Loucy (cell line): ENCODE measurements at regions not wholly inside any gene's neighbourhood (a gene's known extent, or its start where the extent isn't known, plus 50 kb on each side); places are given as distances from the start of the nearest gene placed in this dataset.

Experiments
- H2AFZ ChIP-seq: fragments of 200-600 bp; sonication (generic); 2 replicates; pipeline ENCODE4 v1.6.0; 2016; ENCODE audit warnings: antibody characterized with exemption, mild to moderate bottlenecking, low read length, moderate library complexity
- H3F3A ChIP-seq: fragments of 200-600 bp; 2 replicates; pipeline ENCODE4 v1.6.0; 2016; ENCODE audit warnings: antibody characterized with exemption, low read depth, mild to moderate bottlenecking
- H3K27me3 ChIP-seq: fragments of 200-600 bp; sonication (generic); 2 replicates; pipeline ENCODE4 v1.6.1; 2014; ENCODE audit warnings: low read length, mild to moderate bottlenecking; ENCODE audit not compliant: insufficient read depth, poor library complexity, severe bottlenecking
- H3K36me3 ChIP-seq: fragments of 200-600 bp; sonication (generic); 2 replicates; pipeline ENCODE4 v1.6.1; 2016; ENCODE audit warnings: low read length; ENCODE audit not compliant: insufficient read depth
- H3K4me1 ChIP-seq: fragments of 200-600 bp; sonication (generic); 2 replicates; pipeline ENCODE4 v1.5.1; 2014; ENCODE audit warnings: low read length, mild to moderate bottlenecking; ENCODE audit not compliant: insufficient read depth, poor library complexity, severe bottlenecking
- H3K4me2 ChIP-seq: fragments of 200-600 bp; sonication (generic); 2 replicates; pipeline ENCODE4 v1.6.0; 2014; ENCODE audit warnings: antibody characterized with exemption, low read length, low read depth, mild to moderate bottlenecking; ENCODE audit not compliant: poor library complexity, severe bottlenecking
- H3K4me3 ChIP-seq: fragments of 200-600 bp; sonication (generic); 2 replicates; pipeline ENCODE4 v1.5.1; 2014; ENCODE audit warnings: low read length, mild to moderate bottlenecking, mixed read lengths; ENCODE audit not compliant: poor library complexity, severe bottlenecking
- H3K79me2 ChIP-seq: fragments of 200-600 bp; sonication (generic); 2 replicates; pipeline ENCODE4 v1.6.1; 2014; ENCODE audit warnings: low read length; ENCODE audit not compliant: insufficient read depth
- H3K9ac ChIP-seq: fragments of 200-600 bp; sonication (generic); 2 replicates; pipeline ENCODE4 v1.6.0; 2014; ENCODE audit warnings: mild to moderate bottlenecking, low read depth, low read length, moderate library complexity; ENCODE audit not compliant: poor library complexity, severe bottlenecking
- H3K9me2 ChIP-seq: fragments of 200-600 bp; sonication (generic); replicated peaks from 2 replicates; pipeline ENCODE4 v1.6.1; 2016; ENCODE audit warnings: low read depth, low read length, mixed read lengths
- H3K9me3 ChIP-seq: fragments of 200-600 bp; sonication (generic); 2 replicates; pipeline ENCODE4 v1.6.1; 2014; ENCODE audit warnings: mild to moderate bottlenecking, antibody characterized with exemption, low read length, low read depth; ENCODE audit not compliant: insufficient read depth
- H4K20me1 ChIP-seq: fragments of 200-600 bp; sonication (generic); 2 replicates; pipeline ENCODE4 v1.6.0; 2014; ENCODE audit warnings: antibody characterized with exemption, low read length, mild to moderate bottlenecking; ENCODE audit not compliant: insufficient read depth, poor library complexity, severe bottlenecking
- EZH2phosphoT487 ChIP-seq: fragments of 200-600 bp; IDR thresholded peaks from 2 replicates; pipeline ENCODE4 v1.6.1; 2018; ENCODE audit warnings: antibody characterized with exemption, mild to moderate bottlenecking, moderate library complexity, borderline replicate concordance
- TF ChIP-seq, protein P1 (sequence below): fragments of 200-600 bp; sonication (generic); conservative IDR thresholded peaks from 2 replicates; pipeline ENCODE4 v1.5.1; 2014; ENCODE audit warnings: mild to moderate bottlenecking, antibody characterized with exemption, low read length

DNA sequence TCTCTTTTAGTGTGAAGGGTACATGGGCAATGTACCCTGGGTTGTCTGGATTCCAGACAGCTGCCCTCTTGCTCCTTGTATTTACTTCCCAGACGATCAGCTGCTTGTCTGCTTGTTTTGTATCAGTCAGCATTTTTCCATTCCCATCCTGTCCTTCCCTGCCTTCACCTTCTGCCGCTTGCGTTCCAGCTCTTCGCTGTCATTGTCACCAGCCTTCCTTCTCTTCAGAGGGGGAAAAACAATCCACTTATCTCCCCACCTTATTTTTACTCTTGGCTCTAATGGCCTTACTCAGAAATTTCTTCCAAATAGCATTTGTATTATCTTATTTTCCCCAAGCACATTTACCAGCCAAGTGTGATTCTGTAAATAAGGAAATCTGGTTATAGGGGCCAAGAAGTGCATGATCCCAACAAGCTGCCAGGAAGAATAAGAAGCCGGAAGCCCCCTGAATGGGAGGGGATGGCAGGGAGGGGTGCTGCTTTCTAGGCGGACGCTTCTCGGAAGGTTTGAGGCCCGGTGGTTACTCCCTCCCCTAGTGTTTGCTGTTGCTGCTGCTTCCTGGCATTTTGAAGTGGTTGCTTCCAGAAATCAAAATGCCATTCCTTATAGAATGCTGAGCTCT is 497.6 kb downstream of the NTRK3 start:
- H3K4me3 ChIP-seq, result no peak overlapping the region
- H3F3A ChIP-seq, result no peaks in the 10 kb centered on the region
- no peaks in the 10 kb centered on the region for H3K9me2 ChIP-seq
- TF ChIP-seq EZH2phosphoT487, result no peak
- TF ChIP-seq, protein P1, sequence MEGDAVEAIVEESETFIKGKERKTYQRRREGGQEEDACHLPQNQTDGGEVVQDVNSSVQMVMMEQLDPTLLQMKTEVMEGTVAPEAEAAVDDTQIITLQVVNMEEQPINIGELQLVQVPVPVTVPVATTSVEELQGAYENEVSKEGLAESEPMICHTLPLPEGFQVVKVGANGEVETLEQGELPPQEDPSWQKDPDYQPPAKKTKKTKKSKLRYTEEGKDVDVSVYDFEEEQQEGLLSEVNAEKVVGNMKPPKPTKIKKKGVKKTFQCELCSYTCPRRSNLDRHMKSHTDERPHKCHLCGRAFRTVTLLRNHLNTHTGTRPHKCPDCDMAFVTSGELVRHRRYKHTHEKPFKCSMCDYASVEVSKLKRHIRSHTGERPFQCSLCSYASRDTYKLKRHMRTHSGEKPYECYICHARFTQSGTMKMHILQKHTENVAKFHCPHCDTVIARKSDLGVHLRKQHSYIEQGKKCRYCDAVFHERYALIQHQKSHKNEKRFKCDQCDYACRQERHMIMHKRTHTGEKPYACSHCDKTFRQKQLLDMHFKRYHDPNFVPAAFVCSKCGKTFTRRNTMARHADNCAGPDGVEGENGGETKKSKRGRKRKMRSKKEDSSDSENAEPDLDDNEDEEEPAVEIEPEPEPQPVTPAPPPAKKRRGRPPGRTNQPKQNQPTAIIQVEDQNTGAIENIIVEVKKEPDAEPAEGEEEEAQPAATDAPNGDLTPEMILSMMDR, result no peak
- no peaks in the 10 kb centered on the region for H3K79me2 ChIP-seq
- H3K9ac ChIP-seq, result no peak overlapping the region
- no peaks in the 10 kb centered on the region for H3K9me3 ChIP-seq
- no peaks in the 10 kb centered on the region for H4K20me1 ChIP-seq
- no peak overlapping the region for H2AFZ ChIP-seq
- H3K4me2 ChIP-seq, result no peak overlapping the region
- no peaks in the 10 kb centered on the region for H3K27me3 ChIP-seq
- no peaks in the 10 kb centered on the region for H3K36me3 ChIP-seq
- peaks cover 2% of the 10 kb centered on the region for H3K4me1 ChIP-seq

DNA sequence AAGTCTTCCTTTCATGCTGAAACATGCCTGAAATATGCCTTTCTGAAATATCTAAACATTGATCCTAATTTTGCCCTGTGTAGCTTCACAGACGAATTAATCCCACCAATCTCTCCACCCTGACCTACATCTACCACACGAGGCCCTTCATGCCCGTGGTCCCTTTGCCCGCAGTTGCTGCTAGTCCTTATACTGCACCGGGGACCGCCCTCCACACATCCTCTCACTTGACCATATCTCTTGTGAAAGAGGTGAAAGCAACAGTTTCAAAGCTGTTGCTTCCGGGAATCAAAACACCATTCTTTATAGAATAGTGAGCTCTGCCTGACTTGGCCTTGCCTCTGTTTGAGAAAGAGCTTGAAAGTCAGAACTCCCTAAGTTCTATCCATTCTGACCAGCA is 499.5 kb downstream of the NTRK3 start:
- Histone ChIP-seq H3K79me2 (no peaks in the 10 kb centered on the region), H4K20me1 (no peaks in the 10 kb centered on the region), H3K4me2 (no peak overlapping the region), H2AFZ (no peak overlapping the region), H3K9ac (no peak overlapping the region), H3K4me3 (no peak overlapping the region), H3K36me3 (no peaks in the 10 kb centered on the region), H3K9me3 (no peaks in the 10 kb centered on the region), H3K4me1 (peaks cover under 1% of the 10 kb centered on the region), H3K27me3 (no peaks in the 10 kb centered on the region), H3F3A (no peaks in the 10 kb centered on the region), H3K9me2 (no peaks in the 10 kb centered on the region)
- TF ChIP-seq, protein P1, result no peak
- no peak for TF ChIP-seq EZH2phosphoT487

- no peaks in the 10 kb centered on the region for H3K9me2 ChIP-seq
- H3K79me2 ChIP-seq, result no peaks in the 10 kb centered on the region
- no peak overlapping the region for H3K4me3 ChIP-seq
- H3K27me3 ChIP-seq, result no peaks in the 10 kb centered on the region
- H4K20me1 ChIP-seq, result no peaks in the 10 kb centered on the region
- H3K9ac ChIP-seq, result no peak overlapping the region
- H3K9me3 ChIP-seq, result no peaks in the 10 kb centered on the region
- TF ChIP-seq, protein P1, result no peak
- H3K4me1 ChIP-seq, result no peaks in the 10 kb centered on the region
- H3K36me3 ChIP-seq, result no peaks in the 10 kb centered on the region
- no peak overlapping the region for H3K4me2 ChIP-seq
- H2AFZ ChIP-seq, result no peak overlapping the region
- H3F3A ChIP-seq, result no peaks in the 10 kb centered on the region
Observed at GRCh38 chr15:87756072-87756471, 500.5 kb downstream of the NTRK3 start.
